Osteocyte (in vitro differentiated cells): ENCODE measurements at regions not wholly inside any gene's neighbourhood (a gene's known extent, or its start where the extent isn't known, plus 50 kb on each side); places are given as distances from the start of the nearest gene placed in this dataset.

ENCODE experiments used
- DNase-seq: peaks from one replicate; pipeline ENCODE4 v3.0.0; 2021; ENCODE audit warnings: mixed read lengths; ENCODE audit not compliant: unreplicated experiment; ENCODE audit errors: extremely low spot score
- H3K27ac Mint-ChIP-seq: one replicate; pipeline ENCODE4 v1.8.0; 2021; ENCODE audit warnings: mild to moderate bottlenecking, mixed read lengths; ENCODE audit not compliant: unreplicated experiment
- H3K27me3 Mint-ChIP-seq: one replicate; pipeline ENCODE4 v1.8.0; 2021; ENCODE audit warnings: mixed read lengths; ENCODE audit not compliant: unreplicated experiment
- H3K36me3 Mint-ChIP-seq: one replicate; pipeline ENCODE4 v1.8.0; 2021; ENCODE audit warnings: mixed read lengths; ENCODE audit not compliant: unreplicated experiment
- H3K4me1 Mint-ChIP-seq: one replicate; pipeline ENCODE4 v1.8.0; 2021; ENCODE audit warnings: mixed read lengths; ENCODE audit not compliant: unreplicated experiment
- H3K4me3 Mint-ChIP-seq: one replicate; pipeline ENCODE4 v1.8.0; 2021; ENCODE audit warnings: mild to moderate bottlenecking, moderate library complexity, mixed read lengths; ENCODE audit not compliant: unreplicated experiment
- H3K9me3 Mint-ChIP-seq: one replicate; pipeline ENCODE4 v1.8.0; 2021; ENCODE audit warnings: mixed read lengths; ENCODE audit not compliant: unreplicated experiment
- TF ChIP-seq, protein P1 (sequence below): fragments of 200-600 bp; sonication (generic); IDR thresholded peaks from 2 replicates; pipeline ENCODE4 v1.5.0; 2021; ENCODE audit warnings: antibody characterized with exemption, mild to moderate bottlenecking, moderate library complexity

- TF ChIP-seq, protein P1, sequence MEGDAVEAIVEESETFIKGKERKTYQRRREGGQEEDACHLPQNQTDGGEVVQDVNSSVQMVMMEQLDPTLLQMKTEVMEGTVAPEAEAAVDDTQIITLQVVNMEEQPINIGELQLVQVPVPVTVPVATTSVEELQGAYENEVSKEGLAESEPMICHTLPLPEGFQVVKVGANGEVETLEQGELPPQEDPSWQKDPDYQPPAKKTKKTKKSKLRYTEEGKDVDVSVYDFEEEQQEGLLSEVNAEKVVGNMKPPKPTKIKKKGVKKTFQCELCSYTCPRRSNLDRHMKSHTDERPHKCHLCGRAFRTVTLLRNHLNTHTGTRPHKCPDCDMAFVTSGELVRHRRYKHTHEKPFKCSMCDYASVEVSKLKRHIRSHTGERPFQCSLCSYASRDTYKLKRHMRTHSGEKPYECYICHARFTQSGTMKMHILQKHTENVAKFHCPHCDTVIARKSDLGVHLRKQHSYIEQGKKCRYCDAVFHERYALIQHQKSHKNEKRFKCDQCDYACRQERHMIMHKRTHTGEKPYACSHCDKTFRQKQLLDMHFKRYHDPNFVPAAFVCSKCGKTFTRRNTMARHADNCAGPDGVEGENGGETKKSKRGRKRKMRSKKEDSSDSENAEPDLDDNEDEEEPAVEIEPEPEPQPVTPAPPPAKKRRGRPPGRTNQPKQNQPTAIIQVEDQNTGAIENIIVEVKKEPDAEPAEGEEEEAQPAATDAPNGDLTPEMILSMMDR = no peak
- Mint-ChIP-seq H3K27me3 (no peaks in the 10 kb centered on the region), H3K36me3 (no peaks in the 10 kb centered on the region), H3K9me3 (peaks cover 4% of the 10 kb centered on the region), H3K4me3 (no peak overlapping the region), H3K4me1 (no peaks in the 10 kb centered on the region), H3K27ac (no peak overlapping the region)
- DNase-seq = no peak
Measured at GRCh38 chr11:109150581-109150980, 271.4 kb upstream of the C11orf87 start.

DNA sequence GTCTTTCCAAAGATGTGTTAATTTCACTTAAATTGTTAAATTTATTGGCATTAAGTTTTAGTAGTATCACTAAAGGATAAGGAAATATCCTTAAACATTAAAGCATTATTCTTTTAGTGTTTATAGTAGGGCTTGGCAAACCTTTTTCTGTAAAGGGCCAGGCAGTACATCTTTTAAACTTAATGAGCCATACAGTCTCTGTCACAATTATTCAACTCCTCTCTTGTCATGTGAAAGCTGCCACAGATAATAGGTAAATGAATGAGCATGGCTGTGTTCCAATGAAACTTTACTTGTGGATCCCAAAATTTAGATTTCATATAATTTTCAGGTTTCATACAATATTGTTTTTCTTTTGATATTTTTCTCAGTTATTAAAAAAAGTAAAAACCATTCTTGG lies 268.2 kb upstream of the C11orf87 start:
- no peak for DNase-seq
- TF ChIP-seq, protein P1 = no peak
- Mint-ChIP-seq H3K4me1 (no peaks in the 10 kb centered on the region), H3K27me3 (no peaks in the 10 kb centered on the region), H3K4me3 (no peak overlapping the region), H3K36me3 (no peaks in the 10 kb centered on the region), H3K27ac (no peak overlapping the region), H3K9me3 (peaks cover 18% of the 10 kb centered on the region)

GRCh38 chr11:109155291-109155690 lies 266.7 kb upstream of the C11orf87 start:
- no peak for DNase-seq
- Mint-ChIP-seq H3K36me3 (peaks cover 3% of the 10 kb centered on the region), H3K4me3 (no peak overlapping the region), H3K9me3 (peaks cover 22% of the 10 kb centered on the region), H3K27me3 (no peaks in the 10 kb centered on the region), H3K4me1 (no peaks in the 10 kb centered on the region), H3K27ac (no peak overlapping the region)
- TF ChIP-seq, protein P1 = no peak

- H3K4me1 Mint-ChIP-seq = no peaks in the 10 kb centered on the region
- H3K36me3 Mint-ChIP-seq = peaks cover 2% of the 10 kb centered on the region
- no peak for DNase-seq
- no peak overlapping the region for H3K27ac Mint-ChIP-seq
- H3K27me3 Mint-ChIP-seq = no peaks in the 10 kb centered on the region
- H3K9me3 Mint-ChIP-seq = peaks cover 11% of the 10 kb centered on the region
- H3K4me3 Mint-ChIP-seq = no peak overlapping the region
- TF ChIP-seq, protein P1 = no peak
Measured at GRCh38 chr11:109165035-109165434, 257.0 kb upstream of the C11orf87 start.

- no peaks in the 10 kb centered on the region for H3K9me3 Mint-ChIP-seq
- H3K36me3 Mint-ChIP-seq = no peaks in the 10 kb centered on the region
- no peak overlapping the region for H3K27ac Mint-ChIP-seq
- no peak overlapping the region for H3K4me3 Mint-ChIP-seq
- DNase-seq = no peak
- no peaks in the 10 kb centered on the region for H3K4me1 Mint-ChIP-seq
- no peaks in the 10 kb centered on the region for H3K27me3 Mint-ChIP-seq
- TF ChIP-seq, protein P1 = no peak
Measured at GRCh38 chr11:109166441-109166840, 255.5 kb upstream of the C11orf87 start.
